OCI-LY7 (cell line): ENCODE measurements at regions not wholly inside any gene's neighbourhood (a gene's known extent, or its start where the extent isn't known, plus 50 kb on each side); places are given as distances from the start of the nearest gene placed in this dataset.

Source experiments
- BruUV-seq: library from RNA; stranded (reverse); fragments of 400-500 nt; replicated peaks from 2 replicates; lab custom pipeline; 2021; lab: Mats Ljungman, UMichigan
- CTCF ChIA-PET: fragments of 300-600 bp; sonication (Branson Sonifier 250); formaldehyde crosslinking; loops from one replicate; lab custom pipeline; 2022; ENCODE audit warnings: antibody characterized with exemption; ENCODE audit not compliant: unreplicated experiment; lab: Charles Lee
- POLR2A ChIA-PET: fragments of 300-600 bp; sonication (Branson Sonifier 250); formaldehyde crosslinking; loops from one replicate; lab custom pipeline; 2022; ENCODE audit warnings: antibody characterized with exemption; lab: Charles Lee
- DNase-seq: peaks from one replicate; pipeline ENCODE4 v3.0.0-alpha.2; 2015; ENCODE audit warnings: low spot score
- H2AFZ ChIP-seq: fragments of 200-600 bp; sonication (generic), shearing (Covaris generic); 2 replicates; pipeline ENCODE4 v1.6.1; 2014; ENCODE audit warnings: mild to moderate bottlenecking, antibody characterized with exemption, low read length, moderate library complexity
- H3K27ac ChIP-seq: fragments of 200-600 bp; sonication (generic); 2 replicates; pipeline ENCODE4 v1.5.1; 2014; ENCODE audit warnings: mixed run types, low read depth, mild to moderate bottlenecking, moderate library complexity, low read length, inconsistent platforms; ENCODE audit not compliant: poor library complexity, severe bottlenecking
- H3K36me3 ChIP-seq: fragments of 200-600 bp; sonication (generic); 2 replicates; pipeline ENCODE4 v1.6.1; 2014; ENCODE audit warnings: mild to moderate bottlenecking, antibody characterized with exemption, low read length, moderate library complexity, mixed read lengths; ENCODE audit not compliant: insufficient read depth
- H3K4me1 ChIP-seq: fragments of 200-600 bp; sonication (generic); 2 replicates; pipeline ENCODE4 v1.5.1; 2014; ENCODE audit warnings: mild to moderate bottlenecking, low read length; ENCODE audit not compliant: insufficient read depth, poor library complexity, severe bottlenecking
- H3K4me2 ChIP-seq: fragments of 200-600 bp; sonication (generic); 2 replicates; pipeline ENCODE4 v1.6.1; 2014; ENCODE audit warnings: mild to moderate bottlenecking, low read length
- H3K4me3 ChIP-seq: fragments of 200-600 bp; sonication (generic); 2 replicates; pipeline ENCODE4 v1.5.1; 2014; ENCODE audit warnings: mild to moderate bottlenecking, low read depth, low read length; ENCODE audit not compliant: poor library complexity, severe bottlenecking
- H3K79me2 ChIP-seq: fragments of 200-600 bp; sonication (generic); 2 replicates; pipeline ENCODE4 v1.6.1; 2016; ENCODE audit warnings: low read depth, mild to moderate bottlenecking, low read length, moderate library complexity, mixed read lengths; ENCODE audit not compliant: insufficient read depth
- H3K9me2 ChIP-seq: fragments of 200-600 bp; sonication (generic); 2 replicates; pipeline ENCODE4 v1.6.1; 2016; ENCODE audit warnings: mild to moderate bottlenecking, low read length, mixed read lengths; ENCODE audit not compliant: insufficient read depth
- H3K9me3 ChIP-seq: fragments of 200-600 bp; sonication (generic); 2 replicates; pipeline ENCODE4 v1.6.1; 2014; ENCODE audit warnings: mild to moderate bottlenecking, mixed run types, low read length, mixed read lengths
- H4K20me1 ChIP-seq: fragments of 200-600 bp; sonication (generic); 2 replicates; pipeline ENCODE4 v1.6.1; 2014; ENCODE audit warnings: mild to moderate bottlenecking, antibody characterized with exemption, low read length, moderate library complexity, mixed read lengths; ENCODE audit not compliant: insufficient read depth
- EZH2phosphoT487 ChIP-seq: fragments of 200-600 bp; sonication (generic); IDR thresholded peaks from 2 replicates; pipeline ENCODE4 v1.6.1; 2018; ENCODE audit warnings: low read depth, borderline replicate concordance, mild to moderate bottlenecking, mixed run types, antibody characterized with exemption, low read length, moderate library complexity, mixed read lengths
- intact Hi-C: fragments of 100-400 bp; cut with micrococcal nuclease; formaldehyde crosslinking; loops from one replicate; pipeline ENCODE4 v1.10.0; 2022; ENCODE audit not compliant: unreplicated experiment
- TF ChIP-seq, protein P1 (sequence below): fragments of 200-600 bp; sonication (generic); conservative IDR thresholded peaks from 2 replicates; pipeline ENCODE4 v1.5.1; 2014; ENCODE audit warnings: mild to moderate bottlenecking, antibody characterized with exemption, low read length, moderate library complexity, mixed read lengths

DNA sequence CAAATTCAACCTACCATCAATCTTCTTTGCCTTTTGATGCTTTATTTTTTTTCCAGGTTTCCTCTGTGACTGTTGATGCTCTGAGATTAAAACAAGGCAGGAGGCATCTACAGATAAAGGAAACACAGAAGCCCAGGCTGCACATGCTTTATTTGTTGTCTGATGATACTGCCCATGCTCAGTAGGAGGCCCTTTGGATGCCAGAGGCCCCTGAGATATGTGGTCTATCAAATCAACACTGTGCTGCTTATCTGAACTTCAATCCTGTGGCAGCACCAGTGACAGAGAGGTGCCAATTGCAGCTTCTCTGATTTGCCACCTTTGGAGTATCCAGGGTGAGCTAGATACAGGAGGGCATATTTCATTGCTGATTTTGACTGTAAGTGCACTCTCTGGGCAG is 571.3 kb upstream of the TBX3 start:
- intact Hi-C loops, result no loop called here
- TF ChIP-seq, protein P1, sequence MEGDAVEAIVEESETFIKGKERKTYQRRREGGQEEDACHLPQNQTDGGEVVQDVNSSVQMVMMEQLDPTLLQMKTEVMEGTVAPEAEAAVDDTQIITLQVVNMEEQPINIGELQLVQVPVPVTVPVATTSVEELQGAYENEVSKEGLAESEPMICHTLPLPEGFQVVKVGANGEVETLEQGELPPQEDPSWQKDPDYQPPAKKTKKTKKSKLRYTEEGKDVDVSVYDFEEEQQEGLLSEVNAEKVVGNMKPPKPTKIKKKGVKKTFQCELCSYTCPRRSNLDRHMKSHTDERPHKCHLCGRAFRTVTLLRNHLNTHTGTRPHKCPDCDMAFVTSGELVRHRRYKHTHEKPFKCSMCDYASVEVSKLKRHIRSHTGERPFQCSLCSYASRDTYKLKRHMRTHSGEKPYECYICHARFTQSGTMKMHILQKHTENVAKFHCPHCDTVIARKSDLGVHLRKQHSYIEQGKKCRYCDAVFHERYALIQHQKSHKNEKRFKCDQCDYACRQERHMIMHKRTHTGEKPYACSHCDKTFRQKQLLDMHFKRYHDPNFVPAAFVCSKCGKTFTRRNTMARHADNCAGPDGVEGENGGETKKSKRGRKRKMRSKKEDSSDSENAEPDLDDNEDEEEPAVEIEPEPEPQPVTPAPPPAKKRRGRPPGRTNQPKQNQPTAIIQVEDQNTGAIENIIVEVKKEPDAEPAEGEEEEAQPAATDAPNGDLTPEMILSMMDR, result no peak
- no peak for TF ChIP-seq EZH2phosphoT487
- no peaks in the 10 kb centered on the region for H3K36me3 ChIP-seq
- no peaks in the 10 kb centered on the region for H3K9me3 ChIP-seq
- no peaks in the 10 kb centered on the region for H4K20me1 ChIP-seq
- no peak overlapping the region for H3K27ac ChIP-seq
- no TSS peak for BruUV-seq
- POLR2A ChIA-PET, result no interaction called here
- H3K4me1 ChIP-seq, result no peaks in the 10 kb centered on the region
- H3K79me2 ChIP-seq, result no peaks in the 10 kb centered on the region
- no peak for DNase-seq
- H3K4me3 ChIP-seq, result no peak overlapping the region
- CTCF ChIA-PET, result no interaction called here
- H3K4me2 ChIP-seq, result no peak overlapping the region
- no peak overlapping the region for H2AFZ ChIP-seq
- H3K9me2 ChIP-seq, result no peaks in the 10 kb centered on the region

DNA sequence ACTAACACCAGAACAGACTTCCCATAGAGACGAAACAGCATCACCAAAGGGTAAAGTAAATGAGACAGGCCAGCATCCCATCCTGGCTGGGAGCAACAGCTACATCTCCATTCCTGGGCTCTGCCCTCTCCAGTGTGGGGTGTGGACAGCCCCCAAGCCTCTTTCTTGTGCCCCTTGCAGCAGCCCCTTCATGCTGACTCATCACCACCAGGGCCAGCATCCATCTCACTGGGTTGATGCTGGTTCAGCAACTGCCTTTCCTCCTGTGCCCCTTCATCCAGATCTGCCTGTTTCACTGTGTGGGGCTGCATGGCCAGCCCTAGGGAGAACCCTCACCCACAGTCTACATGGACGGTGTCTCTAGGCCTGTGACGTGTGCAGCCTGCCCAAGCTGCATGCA is 569.1 kb upstream of the TBX3 start:
- Histone ChIP-seq H3K36me3 (no peaks in the 10 kb centered on the region), H2AFZ (no peak overlapping the region), H3K4me2 (no peak overlapping the region), H3K79me2 (no peaks in the 10 kb centered on the region), H3K27ac (no peak overlapping the region), H3K9me3 (no peaks in the 10 kb centered on the region), H3K4me3 (no peak overlapping the region), H4K20me1 (no peaks in the 10 kb centered on the region), H3K4me1 (no peaks in the 10 kb centered on the region), H3K9me2 (no peaks in the 10 kb centered on the region)
- intact Hi-C loops, result no loop called here
- BruUV-seq, result no TSS peak
- TF ChIP-seq, protein P1, result no peak
- no peak for TF ChIP-seq EZH2phosphoT487
- POLR2A ChIA-PET, result no interaction called here
- no peak for DNase-seq
- CTCF ChIA-PET, result no interaction called here

DNA sequence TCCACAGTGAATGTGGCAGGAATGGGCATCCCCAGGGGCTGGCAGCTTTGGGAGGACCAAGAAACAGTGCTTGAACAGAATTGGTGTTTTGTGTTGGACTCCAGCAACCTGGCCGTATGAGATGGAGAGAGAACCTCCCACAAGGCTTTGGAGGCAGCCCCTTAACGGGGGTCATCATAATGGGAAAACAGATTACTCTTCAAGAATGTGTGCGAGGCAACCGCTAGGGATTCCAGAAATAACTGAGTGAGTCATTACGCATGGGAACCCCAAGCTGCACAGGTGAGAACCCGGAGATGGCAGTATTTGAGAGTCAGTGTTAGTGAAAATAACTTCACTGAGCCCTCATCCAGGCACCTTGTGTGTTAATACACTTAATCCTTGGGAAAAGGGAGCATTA is 567.8 kb upstream of the TBX3 start:
- TF ChIP-seq EZH2phosphoT487, result no peak
- TF ChIP-seq, protein P1, result no peak
- no peak overlapping the region for H3K27ac ChIP-seq
- ChIA-PET CTCF (no interaction called here), POLR2A (no interaction called here)
- intact Hi-C loops, result no loop called here
- H3K36me3 ChIP-seq, result no peaks in the 10 kb centered on the region
- H3K4me3 ChIP-seq, result no peak overlapping the region
- no peaks in the 10 kb centered on the region for H4K20me1 ChIP-seq
- no peak for DNase-seq
- no peaks in the 10 kb centered on the region for H3K4me1 ChIP-seq
- H3K79me2 ChIP-seq, result no peaks in the 10 kb centered on the region
- no TSS peak for BruUV-seq
- H3K9me3 ChIP-seq, result no peaks in the 10 kb centered on the region
- H3K9me2 ChIP-seq, result no peaks in the 10 kb centered on the region
- no peak overlapping the region for H2AFZ ChIP-seq
- no peak overlapping the region for H3K4me2 ChIP-seq
